ENCODE measurements at regions not wholly inside any gene's neighbourhood (a gene's known extent, or its start where the extent isn't known, plus 50 kb on each side); places are given as distances from the start of the nearest gene placed in this dataset.

DNA sequence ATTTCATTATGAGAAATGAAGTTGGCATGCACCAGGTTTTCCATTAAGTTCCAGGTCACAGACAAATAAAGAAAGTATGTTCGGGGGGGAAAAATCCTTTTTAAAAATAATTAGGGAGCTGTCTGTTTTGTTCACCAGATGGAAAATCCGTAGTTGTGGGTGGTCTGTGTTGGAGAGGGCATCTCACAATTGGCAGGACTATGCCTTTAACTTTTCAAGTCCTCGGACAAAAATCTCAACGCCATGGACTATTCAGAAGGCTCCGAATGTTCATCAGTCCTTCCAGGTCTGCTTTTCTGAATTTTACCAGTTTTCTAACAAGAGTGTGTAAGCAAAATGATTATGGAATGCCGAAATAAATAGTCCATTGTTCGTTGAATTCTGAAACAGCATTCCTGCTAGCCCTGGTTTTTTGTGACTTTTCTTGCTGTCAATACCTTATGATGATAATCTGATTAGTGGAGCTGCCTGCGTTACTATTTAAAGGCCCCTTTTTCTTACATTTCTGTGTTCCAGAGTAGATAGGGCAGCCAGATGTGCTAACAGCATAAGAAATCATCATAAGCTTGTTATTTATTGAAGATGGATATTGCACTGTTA lies 146.9 kb downstream of the TM9SF2 start:
- WGBS (ENCODE audit: insufficient coverage), result 87% methylated on average over 7 of the region's 8 CpGs
- Histone ChIP-seq H3K9me3 (replicated peaks in 1 of 2; ENCODE audit: control insufficient read depth in 1 of 2, insufficient read depth in 1 of 2, low read length in 2 of 2) (no peaks in the 10 kb centered on the region), H4K20me1 (ENCODE audit: insufficient read depth, low read length) (no peaks in the 10 kb centered on the region), H3K27me3 (ENCODE audit: control insufficient read depth in 2 of 2, insufficient read depth in 2 of 2, low read length in 2 of 2) (no peaks in the 10 kb centered on the region), H3K79me2 (ENCODE audit: insufficient read depth, low read length) (no peaks in the 10 kb centered on the region), H3K36me3 (replicated peaks in 1 of 2; ENCODE audit: control insufficient read depth in 1 of 2, insufficient read depth in 2 of 2, low read length in 2 of 2) (no peaks in the 10 kb centered on the region), H2AFZ (ENCODE audit: insufficient read depth, low read depth, low read length, poor library complexity, severe bottlenecking) (no peak overlapping the region), H3K4me3 (replicated peaks in 1 of 3; ENCODE audit: low read depth in 2 of 3, low read length in 3 of 3) (no peak overlapping the region), H3K9ac (ENCODE audit: insufficient read depth, low read length, poor library complexity, severe bottlenecking) (no peak overlapping the region), H3K4me1 (ENCODE audit: control insufficient read depth in 1 of 2, insufficient read depth in 2 of 2, low read length in 2 of 2) (no peaks in the 10 kb centered on the region), H3K4me2 (replicated peaks; ENCODE audit: extremely low read depth, low read length, poor library complexity, severe bottlenecking) (no peak overlapping the region), H3K27ac (ENCODE audit: low read depth in 1 of 2, low read length in 2 of 2) (no peak overlapping the region)
- Mint-ChIP-seq H3K27ac (no peak overlapping the region), H3K4me3 (no peak overlapping the region), H3K36me3 (no peaks in the 10 kb centered on the region), H3K9me3 (no peaks in the 10 kb centered on the region), H3K4me1 (no peaks in the 10 kb centered on the region), H3K27me3 (ENCODE audit: low read depth in 3 of 3) (peaks cover 3 to 8% (median 4%) of the 10 kb centered on the region in 3 donors)
- TF ChIP-seq, protein P1, sequence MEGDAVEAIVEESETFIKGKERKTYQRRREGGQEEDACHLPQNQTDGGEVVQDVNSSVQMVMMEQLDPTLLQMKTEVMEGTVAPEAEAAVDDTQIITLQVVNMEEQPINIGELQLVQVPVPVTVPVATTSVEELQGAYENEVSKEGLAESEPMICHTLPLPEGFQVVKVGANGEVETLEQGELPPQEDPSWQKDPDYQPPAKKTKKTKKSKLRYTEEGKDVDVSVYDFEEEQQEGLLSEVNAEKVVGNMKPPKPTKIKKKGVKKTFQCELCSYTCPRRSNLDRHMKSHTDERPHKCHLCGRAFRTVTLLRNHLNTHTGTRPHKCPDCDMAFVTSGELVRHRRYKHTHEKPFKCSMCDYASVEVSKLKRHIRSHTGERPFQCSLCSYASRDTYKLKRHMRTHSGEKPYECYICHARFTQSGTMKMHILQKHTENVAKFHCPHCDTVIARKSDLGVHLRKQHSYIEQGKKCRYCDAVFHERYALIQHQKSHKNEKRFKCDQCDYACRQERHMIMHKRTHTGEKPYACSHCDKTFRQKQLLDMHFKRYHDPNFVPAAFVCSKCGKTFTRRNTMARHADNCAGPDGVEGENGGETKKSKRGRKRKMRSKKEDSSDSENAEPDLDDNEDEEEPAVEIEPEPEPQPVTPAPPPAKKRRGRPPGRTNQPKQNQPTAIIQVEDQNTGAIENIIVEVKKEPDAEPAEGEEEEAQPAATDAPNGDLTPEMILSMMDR (IDR thresholded peaks at IDR 0.05), result no peak
- intact Hi-C loops (cut with micrococcal nuclease), result no loop called here
- DNase-seq, result no peak

DNA sequence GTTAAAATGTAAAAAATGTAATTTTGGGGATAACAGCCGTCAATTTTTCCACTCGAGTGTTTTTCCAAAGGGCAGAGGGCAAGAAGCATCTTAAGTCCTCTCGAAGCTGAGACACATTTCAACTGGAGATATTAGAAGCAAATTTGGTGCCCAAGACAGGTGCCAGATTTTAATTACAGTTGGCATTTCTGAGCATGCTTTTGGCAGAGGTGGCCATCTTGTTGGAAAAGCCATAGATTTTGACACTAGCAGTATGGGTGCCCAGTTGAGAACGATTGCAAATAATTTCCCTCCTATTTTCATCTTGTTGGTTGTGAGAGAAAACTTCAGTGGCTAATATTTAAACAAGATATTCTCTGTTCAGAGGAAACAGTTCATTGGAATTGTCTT lies 146.3 kb downstream of the TM9SF2 start:
- Histone ChIP-seq H3K9ac (ENCODE audit: insufficient read depth, low read length, poor library complexity, severe bottlenecking) (no peak overlapping the region), H3K27me3 (ENCODE audit: control insufficient read depth in 2 of 2, insufficient read depth in 2 of 2, low read length in 2 of 2) (no peaks in the 10 kb centered on the region), H3K4me3 (replicated peaks in 1 of 3; ENCODE audit: low read depth in 2 of 3, low read length in 3 of 3) (no peak overlapping the region), H2AFZ (ENCODE audit: insufficient read depth, low read depth, low read length, poor library complexity, severe bottlenecking) (no peak overlapping the region), H3K9me3 (replicated peaks in 1 of 2; ENCODE audit: control insufficient read depth in 1 of 2, insufficient read depth in 1 of 2, low read length in 2 of 2) (no peaks in the 10 kb centered on the region), H3K4me1 (ENCODE audit: control insufficient read depth in 1 of 2, insufficient read depth in 2 of 2, low read length in 2 of 2) (no peaks in the 10 kb centered on the region), H3K4me2 (replicated peaks; ENCODE audit: extremely low read depth, low read length, poor library complexity, severe bottlenecking) (no peak overlapping the region), H3K27ac (ENCODE audit: low read depth in 1 of 2, low read length in 2 of 2) (no peak overlapping the region), H3K79me2 (ENCODE audit: insufficient read depth, low read length) (no peaks in the 10 kb centered on the region), H4K20me1 (ENCODE audit: insufficient read depth, low read length) (no peaks in the 10 kb centered on the region), H3K36me3 (replicated peaks in 1 of 2; ENCODE audit: control insufficient read depth in 1 of 2, insufficient read depth in 2 of 2, low read length in 2 of 2) (no peaks in the 10 kb centered on the region)
- Mint-ChIP-seq H3K27me3 (ENCODE audit: low read depth in 3 of 3) (peaks cover 3 to 8% (median 4%) of the 10 kb centered on the region in 3 donors), H3K9me3 (no peaks in the 10 kb centered on the region), H3K4me1 (no peaks in the 10 kb centered on the region), H3K36me3 (no peaks in the 10 kb centered on the region), H3K4me3 (no peak overlapping the region), H3K27ac (no peak overlapping the region)
- no peak for DNase-seq
- intact Hi-C loops (cut with micrococcal nuclease), result no loop called here
- 87% methylated on average over 3 of the region's 4 CpGs for WGBS (ENCODE audit: insufficient coverage)
- TF ChIP-seq, protein P1 (IDR thresholded peaks at IDR 0.05), result no peak
